IMR-90 (cell line): ENCODE measurements at regions not wholly inside any gene's neighbourhood (a gene's known extent, or its start where the extent isn't known, plus 50 kb on each side); places are given as distances from the start of the nearest gene placed in this dataset.

ENCODE experiments used
- ATAC-seq: fragments of 200-7000 bp; cut with Tn5 transposase; 2 replicates; pipeline ENCODE4 v1.9.1; 2020; ENCODE audit warnings: low read depth, mild to moderate bottlenecking, moderate library complexity
- BruUV-seq: library from RNA; stranded (reverse); fragments of 400-500 nt; replicated peaks from 2 replicates; lab custom pipeline; 2021; lab: Mats Ljungman, UMichigan
- CTCF ChIA-PET: fragments of 300-600 bp; formaldehyde crosslinking; extraction: SDS; loops from one replicate; lab custom pipeline; 2021; ENCODE audit warnings: antibody characterized with exemption; lab: Yijun Ruan, JAX
- POLR2A ChIA-PET: fragments of 300-600 bp; sonication (Branson Sonifier 250); formaldehyde crosslinking; loops from one replicate; lab custom pipeline; 2022; ENCODE audit warnings: antibody characterized with exemption; ENCODE audit not compliant: unreplicated experiment; lab: Charles Lee
- DNase-seq: peaks from one replicate; pipeline ENCODE4 v3.0.0; 2013
- H2AFZ ChIP-seq: replicated peaks from 2 replicates; pipeline ENCODE3; 2013; ENCODE audit warnings: low read length, mild to moderate bottlenecking; ENCODE audit not compliant: poor library complexity
- H2AK5ac ChIP-seq: 2 replicates; pipeline ENCODE4 v1.6.1; 2013; ENCODE audit warnings: low read depth, low read length, inconsistent platforms
- H2AK9ac ChIP-seq: replicated peaks from 2 replicates; pipeline ENCODE3; 2013; ENCODE audit warnings: mild to moderate bottlenecking, low read depth, low read length, moderate library complexity; ENCODE audit not compliant: poor library complexity
- H2BK120ac ChIP-seq: 2 replicates; pipeline ENCODE4 v1.6.1; 2013; ENCODE audit warnings: low read depth, low read length, inconsistent platforms
- H2BK15ac ChIP-seq: 3 replicates; pipeline ENCODE4 v1.6.1; 2013; ENCODE audit warnings: low read depth, low read length, inconsistent platforms
- H2BK20ac ChIP-seq: 2 replicates; pipeline ENCODE4 v1.6.1; 2013; ENCODE audit warnings: low read depth, mild to moderate bottlenecking, inconsistent platforms, low read length, moderate library complexity
- H2BK5ac ChIP-seq: 2 replicates; pipeline ENCODE4 v1.6.1; 2013; ENCODE audit warnings: mild to moderate bottlenecking, low read depth, low read length, inconsistent platforms; ENCODE audit not compliant: poor library complexity, severe bottlenecking
- H3K14ac ChIP-seq: replicated peaks from 2 replicates; pipeline ENCODE4 v1.6.1; 2013; ENCODE audit warnings: low read depth, low read length, inconsistent platforms
- H3K18ac ChIP-seq: 2 replicates; pipeline ENCODE4 v1.6.1; 2013; ENCODE audit warnings: low read depth, low read length, control low read depth
- H3K23ac ChIP-seq: 2 replicates; pipeline ENCODE4 v1.6.1; 2013; ENCODE audit warnings: low read depth, low read length, inconsistent platforms
- H3K27ac ChIP-seq: 2 replicates; pipeline ENCODE4 v1.5.1; 2013; ENCODE audit warnings: mild to moderate bottlenecking, control low read depth, low read length; ENCODE audit not compliant: insufficient read depth
- H3K27me3 ChIP-seq: 2 replicates; pipeline ENCODE4 v1.6.1; 2013; ENCODE audit warnings: low read length; ENCODE audit not compliant: control insufficient read depth, insufficient read depth
- H3K36me3 ChIP-seq: 2 replicates; pipeline ENCODE4 v1.6.1; 2013; ENCODE audit warnings: low read length, mixed read lengths; ENCODE audit not compliant: control insufficient read depth, insufficient read depth
- H3K4ac ChIP-seq: 2 replicates; pipeline ENCODE4 v1.6.1; 2013; ENCODE audit warnings: low read depth, low read length, inconsistent platforms
- H3K4me1 ChIP-seq: 2 replicates; pipeline ENCODE4 v1.6.1; 2013; ENCODE audit warnings: low read length, mixed read lengths; ENCODE audit not compliant: control insufficient read depth, insufficient read depth
- H3K4me2 ChIP-seq: 2 replicates; pipeline ENCODE4 v1.6.1; 2013; ENCODE audit warnings: low read depth, mild to moderate bottlenecking, control low read depth, low read length, moderate library complexity
- H3K4me3 ChIP-seq: 2 replicates; pipeline ENCODE4 v1.5.1; 2013; ENCODE audit warnings: low read depth, mild to moderate bottlenecking, control low read depth, low read length, moderate library complexity; ENCODE audit not compliant: insufficient read depth
- H3K56ac ChIP-seq: 2 replicates; pipeline ENCODE4 v1.6.1; 2013; ENCODE audit warnings: low read length, inconsistent platforms; ENCODE audit not compliant: insufficient read depth; ENCODE audit errors: extremely low read depth
- H3K79me1 ChIP-seq, 2 experiments: 2 replicates each; pipeline ENCODE4 v1.6.1; 2013; ENCODE audit warnings: low read length in 2 of 2, inconsistent platforms in 1 of 2, low read depth in 1 of 2
- H3K9ac ChIP-seq: 2 replicates; pipeline ENCODE4 v1.6.1; 2013; ENCODE audit warnings: low read depth, low read length, control low read depth
- H3K9me1 ChIP-seq: 2 replicates; pipeline ENCODE4 v1.6.1; 2013; ENCODE audit warnings: low read length, inconsistent platforms; ENCODE audit not compliant: insufficient read depth
- H3K9me3 ChIP-seq: 2 replicates; pipeline ENCODE4 v1.6.1; 2013; ENCODE audit warnings: low read length; ENCODE audit not compliant: control insufficient read depth, insufficient read depth
- H4K20me1 ChIP-seq: 2 replicates; pipeline ENCODE4 v1.6.1; 2013; ENCODE audit warnings: low read length, inconsistent platforms; ENCODE audit not compliant: insufficient read depth
- H4K5ac ChIP-seq: 2 replicates; pipeline ENCODE4 v1.6.1; 2013; ENCODE audit warnings: mild to moderate bottlenecking, low read depth, low read length, control low read depth
- H4K8ac ChIP-seq, 2 experiments: 2 replicates each; pipeline ENCODE4 v1.6.1; 2013; ENCODE audit warnings: low read depth in 2 of 2, low read length in 2 of 2, control low read depth in 1 of 2, inconsistent platforms in 1 of 2
- H4K91ac ChIP-seq: 2 replicates; pipeline ENCODE4 v1.6.1; 2013; ENCODE audit warnings: low read depth, low read length, inconsistent platforms; ENCODE audit not compliant: insufficient read depth
- BHLHE40 ChIP-seq: fragments of 150-350 bp; IDR thresholded peaks from 2 replicates; pipeline ENCODE4 v1.6.1; 2016; ENCODE audit warnings: mild to moderate bottlenecking, low read depth, low read length
- CEBPB ChIP-seq: IDR thresholded peaks from 2 replicates; pipeline ENCODE4 v1.6.1; 2012; ENCODE audit warnings: low read depth, low read length, improper control_type of control experiment
- CHD1 ChIP-seq: IDR thresholded peaks from 2 replicates; pipeline ENCODE4 v1.6.1; 2012; ENCODE audit warnings: low read depth, low read length, improper control_type of control experiment
- CTCF ChIP-seq: conservative IDR thresholded peaks from 2 replicates; pipeline ENCODE4 v1.5.1; 2012; ENCODE audit warnings: mild to moderate bottlenecking, low read depth, low read length, improper control_type of control experiment
- ELK1 ChIP-seq: fragments of 150-350 bp; IDR thresholded peaks from 2 replicates; pipeline ENCODE4 v1.6.1; 2016; ENCODE audit warnings: low read depth, mild to moderate bottlenecking, low read length, moderate library complexity, borderline replicate concordance
- FOS ChIP-seq: fragments of 150-350 bp; IDR thresholded peaks from 2 replicates; pipeline ENCODE4 v1.6.1; 2016; ENCODE audit warnings: low read depth, low read length
- MAFK ChIP-seq: IDR thresholded peaks from 2 replicates; pipeline ENCODE4 v1.6.1; 2012; ENCODE audit warnings: low read depth, low read length, improper control_type of control experiment
- MAZ ChIP-seq: IDR thresholded peaks from 2 replicates; pipeline ENCODE4 v1.6.1; 2012; ENCODE audit warnings: low read depth, mild to moderate bottlenecking, low read length, improper control_type of control experiment, moderate library complexity, borderline replicate concordance
- MXI1 ChIP-seq: IDR thresholded peaks from 2 replicates; pipeline ENCODE4 v1.6.1; 2012; ENCODE audit warnings: low read depth, mild to moderate bottlenecking, low read length, moderate library complexity, borderline replicate concordance
- NFE2L2 ChIP-seq: fragments of 150-350 bp; IDR thresholded peaks from 2 replicates; pipeline ENCODE4 v1.6.1; 2016; ENCODE audit warnings: low read depth, mild to moderate bottlenecking, low read length
- POLR2A ChIP-seq: IDR thresholded peaks from 2 replicates; pipeline ENCODE4 v1.6.1; 2012; ENCODE audit warnings: mild to moderate bottlenecking, low read depth, low read length
- RAD21 ChIP-seq: IDR thresholded peaks from 2 replicates; pipeline ENCODE4 v1.6.1; 2012; ENCODE audit warnings: low read length, improper control_type of control experiment
- RCOR1 ChIP-seq: IDR thresholded peaks from 2 replicates; pipeline ENCODE4 v1.6.1; 2012; ENCODE audit warnings: mild to moderate bottlenecking, low read length, improper control_type of control experiment; ENCODE audit not compliant: insufficient replicate concordance
- RFX5 ChIP-seq: IDR thresholded peaks from 2 replicates; pipeline ENCODE4 v1.8.0; 2012; ENCODE audit warnings: low read depth, mild to moderate bottlenecking, low read length, moderate library complexity
- SMC3 ChIP-seq: fragments of 150-350 bp; IDR thresholded peaks from 2 replicates; pipeline ENCODE4 v1.6.1; 2016; ENCODE audit warnings: low read depth, mild to moderate bottlenecking, antibody characterized with exemption, low read length, moderate library complexity
- USF2 ChIP-seq: fragments of 150-350 bp; IDR thresholded peaks from 2 replicates; pipeline ENCODE4 v1.6.1; 2017; ENCODE audit warnings: mild to moderate bottlenecking, antibody characterized with exemption, low read length, low read depth
- WGBS, 2 experiments: methylation state at CpG; one replicate each; pipeline versions ENCODE4 v1.1.5 to v1.1.7; 2013; ENCODE audit warnings: missing lambda C conversion rate in 2 of 2; ENCODE audit not compliant: insufficient read length in 1 of 2; ENCODE audit errors: extremely low coverage in 2 of 2; 5-methylcytosine and 5-hydroxymethylcytosine counted together
- dilution Hi-C: fragments of 300-500 bp; cut with HindIII; formaldehyde crosslinking; loops from one replicate; pipeline ENCODE4 v1.14.3; 2018; ENCODE audit warnings: low sequenced_read_pairs; ENCODE audit not compliant: unreplicated experiment
- in situ Hi-C: fragments of 300-500 bp; cut with MboI; formaldehyde crosslinking; loops from 3 replicates; pipeline ENCODE4 v1.14.3; 2019; ENCODE audit warnings: low sequenced_read_pairs, inconsistent platforms, mixed read lengths
- intact Hi-C: fragments of 100-400 bp; cut with micrococcal nuclease; formaldehyde crosslinking; loops from 2 replicates; pipeline ENCODE4 v1.10.0; 2022

- Histone ChIP-seq H2AK9ac (no peak overlapping the region), H3K9me3 (0 out of 2 replicates have a peak, but pooled peaks cover 2% of the 10 kb centered on the region), H2BK120ac (no peak overlapping the region), H3K27me3 (no peaks in the 10 kb centered on the region), H3K56ac (no peak overlapping the region), H2BK5ac (no peak overlapping the region), H2AK5ac (no peak overlapping the region), H4K5ac (no peak overlapping the region), H3K4me1 (no peaks in the 10 kb centered on the region), H2AFZ (no peak overlapping the region), H3K9ac (no peak overlapping the region), H3K27ac (no peak overlapping the region), H2BK20ac (no peak overlapping the region), H3K18ac (no peak overlapping the region), H3K4me3 (no peak overlapping the region), H3K14ac (no peak overlapping the region), H4K91ac (no peak overlapping the region), H3K9me1 (no peaks in the 10 kb centered on the region), H3K36me3 (no peaks in the 10 kb centered on the region), H3K4ac (no peak overlapping the region), H4K20me1 (no peaks in the 10 kb centered on the region), H2BK15ac (no peak overlapping the region), H3K79me1 (no peaks in the 10 kb centered on the region), H3K4me2 (no peak overlapping the region), H4K8ac (no peak overlapping the region), H3K23ac (no peak overlapping the region)
- in situ Hi-C loops (no loop called here), dilution Hi-C loops (no loop called here), intact Hi-C loops (no loop called here)
- no CpG with 5 or more reads among the region's 3 CpGs for WGBS, 2 experiments
- no peak for DNase-seq
- ChIA-PET POLR2A (no interaction called here), CTCF (no interaction called here)
- no peak for ATAC-seq
- BruUV-seq = no TSS peak
- no peak for TF ChIP-seq FOS
- no peak for TF ChIP-seq BHLHE40
- TF ChIP-seq RAD21 = no peak
- no peak for TF ChIP-seq CEBPB
- no peak for TF ChIP-seq CHD1
- TF ChIP-seq MAZ = no peak
- no peak for TF ChIP-seq RFX5
- TF ChIP-seq RCOR1 = no peak
- no peak for TF ChIP-seq POLR2A
- no peak for TF ChIP-seq MXI1
- no peak for TF ChIP-seq ELK1
- no peak for TF ChIP-seq CTCF
- TF ChIP-seq MAFK = no peak
- TF ChIP-seq NFE2L2 = no peak
- no peak for TF ChIP-seq USF2
- no peak for TF ChIP-seq SMC3
Observed at GRCh38 chr6:66421570-66421969, 714.5 kb upstream of the EYS start.
